OCI-LY1 (cell line): ENCODE measurements at regions not wholly inside any gene's neighbourhood (a gene's known extent, or its start where the extent isn't known, plus 50 kb on each side); places are given as distances from the start of the nearest gene placed in this dataset.

ENCODE experiments used
- H2AFZ ChIP-seq: fragments of 200-600 bp; sonication (generic), shearing (Covaris generic); 2 replicates; pipeline ENCODE4 v1.6.0; 2014; ENCODE audit warnings: antibody characterized with exemption, mild to moderate bottlenecking, low read length
- H3F3A ChIP-seq: fragments of 200-600 bp; sonication (generic), shearing (Covaris generic); 2 replicates; pipeline ENCODE4 v1.6.0; 2014; ENCODE audit warnings: mild to moderate bottlenecking, antibody characterized with exemption, low read length, moderate library complexity; ENCODE audit not compliant: insufficient read depth
- H3K27ac ChIP-seq: fragments of 200-600 bp; sonication (generic); 2 replicates; pipeline ENCODE4 v1.5.1; 2014; ENCODE audit warnings: low read length, mixed run types, mild to moderate bottlenecking, low read depth; ENCODE audit not compliant: poor library complexity, severe bottlenecking
- H3K27me3 ChIP-seq: fragments of 200-600 bp; sonication (generic); 2 replicates; pipeline ENCODE4 v1.6.0; 2014; ENCODE audit warnings: antibody characterized with exemption, mild to moderate bottlenecking, low read length, moderate library complexity; ENCODE audit not compliant: insufficient read depth
- H3K36me3 ChIP-seq: fragments of 200-600 bp; sonication (generic); 2 replicates; pipeline ENCODE4 v1.6.1; 2014; ENCODE audit warnings: mild to moderate bottlenecking, antibody characterized with exemption, low read length, moderate library complexity, mixed read lengths; ENCODE audit not compliant: insufficient read depth
- H3K4me1 ChIP-seq: fragments of 200-600 bp; sonication (generic); 2 replicates; pipeline ENCODE4 v1.5.1; 2014; ENCODE audit warnings: mild to moderate bottlenecking, low read length, moderate library complexity; ENCODE audit not compliant: insufficient read depth, severe bottlenecking
- H3K4me2 ChIP-seq: fragments of 200-600 bp; sonication (generic), shearing (Covaris generic); 2 replicates; pipeline ENCODE4 v1.6.1; 2014; ENCODE audit warnings: low read length
- H3K4me3 ChIP-seq: fragments of 200-600 bp; sonication (generic); 2 replicates; pipeline ENCODE4 v1.5.1; 2014; ENCODE audit warnings: low read length, low read depth, mild to moderate bottlenecking, mixed read lengths; ENCODE audit not compliant: poor library complexity, severe bottlenecking
- H3K79me2 ChIP-seq: fragments of 200-600 bp; shearing (Covaris generic); 2 replicates; pipeline ENCODE4 v1.6.1; 2016; ENCODE audit warnings: mixed run types, low read length, mixed read lengths; ENCODE audit not compliant: insufficient read depth
- H3K9ac ChIP-seq: fragments of 200-600 bp; sonication (generic), shearing (Covaris generic); 2 replicates; pipeline ENCODE4 v1.6.1; 2014; ENCODE audit warnings: mild to moderate bottlenecking, low read length, mixed read lengths
- H3K9me2 ChIP-seq: fragments of 200-600 bp; sonication (generic), shearing (Covaris generic); 2 replicates; pipeline ENCODE4 v1.6.1; 2014; ENCODE audit warnings: low read depth, mild to moderate bottlenecking, low read length, mixed read lengths
- H3K9me3 ChIP-seq: fragments of 200-600 bp; shearing (Covaris generic); 2 replicates; pipeline ENCODE4 v1.6.1; 2014; ENCODE audit warnings: low read length, mixed read lengths
- H4K20me1 ChIP-seq: fragments of 200-600 bp; sonication (generic), shearing (Covaris generic); 2 replicates; pipeline ENCODE4 v1.6.0; 2016; ENCODE audit warnings: mild to moderate bottlenecking, low read length; ENCODE audit not compliant: insufficient read depth
- CTCF ChIP-seq: fragments of 200-600 bp; sonication (generic), shearing (Covaris generic); IDR thresholded peaks from 2 replicates; pipeline ENCODE4 v1.5.1; 2017; ENCODE audit warnings: mild to moderate bottlenecking, antibody characterized with exemption, low read length, moderate library complexity, mixed read lengths
- EZH2 ChIP-seq: fragments of 200-600 bp; sonication (generic), shearing (Covaris generic); IDR thresholded peaks from 2 replicates; pipeline ENCODE4 v1.8.0; 2017; ENCODE audit warnings: borderline replicate concordance, mixed run types, mild to moderate bottlenecking, antibody characterized with exemption, low read length, moderate library complexity, mixed read lengths

DNA sequence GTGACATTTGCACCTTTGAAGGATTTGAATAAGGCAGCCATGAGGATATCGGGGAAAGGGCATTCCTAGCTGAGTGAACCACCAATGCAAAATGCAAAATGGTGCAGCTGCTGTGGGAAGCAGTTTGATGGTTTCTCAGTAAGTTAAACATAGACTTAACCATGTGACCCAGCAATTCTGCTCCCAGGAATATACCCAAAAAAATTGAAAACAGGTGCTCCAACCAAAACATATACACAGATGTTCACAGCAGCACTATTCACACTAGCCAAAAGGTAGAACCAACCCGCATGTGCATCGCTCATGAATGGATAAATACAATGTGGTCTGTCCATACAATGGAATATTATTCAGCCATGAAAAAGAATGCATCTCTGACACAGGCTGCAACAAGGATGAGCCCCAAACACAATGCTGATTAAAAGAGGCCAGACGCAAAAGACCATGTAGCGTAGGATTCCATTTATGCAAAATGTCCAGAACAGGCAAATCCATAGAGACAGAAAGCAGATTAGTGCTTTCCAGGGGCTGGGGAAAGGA, 215.0 kb upstream of the MYL2 start:
- TF ChIP-seq CTCF (no peak), EZH2 (no peak)
- no peaks in the 10 kb centered on the region for H3K9me3 ChIP-seq
- no peak overlapping the region for H3K9ac ChIP-seq
- no peaks in the 10 kb centered on the region for H3K4me1 ChIP-seq
- no peaks in the 10 kb centered on the region for H3K27me3 ChIP-seq
- H3K36me3 ChIP-seq, result no peaks in the 10 kb centered on the region
- no peak overlapping the region for H3K27ac ChIP-seq
- no peak overlapping the region for H2AFZ ChIP-seq
- H3F3A ChIP-seq, result no peaks in the 10 kb centered on the region
- H3K4me3 ChIP-seq, result no peak overlapping the region
- no peaks in the 10 kb centered on the region for H4K20me1 ChIP-seq
- no peaks in the 10 kb centered on the region for H3K79me2 ChIP-seq
- no peaks in the 10 kb centered on the region for H3K9me2 ChIP-seq
- no peak overlapping the region for H3K4me2 ChIP-seq

DNA sequence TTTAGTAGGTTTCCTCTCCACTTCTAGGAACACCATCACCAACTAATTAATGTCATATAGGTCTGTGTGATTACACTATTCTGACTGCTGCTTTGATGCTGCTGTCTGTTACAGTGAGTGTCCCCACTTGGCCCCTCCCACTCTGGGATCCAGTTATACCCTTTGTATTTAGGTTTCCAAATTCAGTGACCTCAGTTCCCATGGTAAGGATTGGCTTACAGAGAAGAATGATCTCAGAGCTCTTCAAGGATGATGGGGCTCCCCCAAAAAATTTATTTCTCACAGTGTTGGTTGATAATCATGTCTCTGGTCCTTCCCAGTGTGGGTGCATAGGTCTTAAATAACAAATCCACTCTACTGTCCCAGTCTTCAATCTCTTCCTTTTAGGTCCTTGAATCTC, 210.0 kb upstream of the MYL2 start:
- Histone ChIP-seq H2AFZ (no peak overlapping the region), H3K9me3 (no peaks in the 10 kb centered on the region), H3K27ac (no peak overlapping the region), H3K4me1 (no peaks in the 10 kb centered on the region), H3K36me3 (no peaks in the 10 kb centered on the region), H3K4me2 (no peak overlapping the region), H3K9ac (no peak overlapping the region), H4K20me1 (no peaks in the 10 kb centered on the region), H3K9me2 (no peaks in the 10 kb centered on the region), H3K4me3 (no peak overlapping the region), H3K27me3 (no peaks in the 10 kb centered on the region), H3K79me2 (no peaks in the 10 kb centered on the region), H3F3A (no peaks in the 10 kb centered on the region)
- TF ChIP-seq CTCF, result no peak
- no peak for TF ChIP-seq EZH2

- Histone ChIP-seq H3K4me1 (no peaks in the 10 kb centered on the region), H3K36me3 (no peaks in the 10 kb centered on the region), H3K9me2 (no peaks in the 10 kb centered on the region), H4K20me1 (no peaks in the 10 kb centered on the region), H3K9ac (no peak overlapping the region), H3F3A (no peaks in the 10 kb centered on the region), H3K27me3 (no peaks in the 10 kb centered on the region), H2AFZ (no peak overlapping the region), H3K79me2 (no peaks in the 10 kb centered on the region), H3K9me3 (no peaks in the 10 kb centered on the region), H3K27ac (no peak overlapping the region), H3K4me3 (no peak overlapping the region), H3K4me2 (no peak overlapping the region)
- TF ChIP-seq EZH2 (no peak), CTCF (no peak)
Observed at GRCh38 chr12:111129149-111129767, 208.9 kb upstream of the MYL2 start.
